Peyer's patch (tissue), 4 donors: ENCODE measurements at regions not wholly inside any gene's neighbourhood (a gene's known extent, or its start where the extent isn't known, plus 50 kb on each side); places are given as distances from the start of the nearest gene placed in this dataset.

Source experiments
- CTCF ChIP-seq, 6 experiments: fragments of 450-650 bp in 4 of 6; fragments of 200-600 bp in 2 of 6; sonication (generic) in 1 of 6; IDR thresholded peaks; one replicate each; pipeline ENCODE4 v1.5.1; 2017 to 2019; ENCODE audit warnings: antibody characterized with exemption in 6 of 6, mild to moderate bottlenecking in 3 of 6, moderate library complexity in 1 of 6
- POLR2A ChIP-seq, 2 donors: fragments of 450-650 bp; IDR thresholded peaks; one replicate each; pipeline ENCODE4 v1.5.1; 2017; ENCODE audit warnings: antibody characterized with exemption in 2 of 2, mild to moderate bottlenecking in 2 of 2, moderate library complexity in 2 of 2

GRCh38 chr13:108419768-108420167 is 150.2 kb downstream of the TNFSF13B start:
- TF ChIP-seq CTCF (IDR thresholded peaks at IDR 0.05) (no peak), POLR2A (IDR thresholded peaks at IDR 0.05) (no peak)
